H9 (cell line): ENCODE measurements at regions not wholly inside any gene's neighbourhood (a gene's known extent, or its start where the extent isn't known, plus 50 kb on each side); places are given as distances from the start of the nearest gene placed in this dataset.

Experiments
- DNase-seq: peaks from one replicate; pipeline ENCODE4 v3.0.0-alpha.2; 2017
- H2AFZ ChIP-seq: one replicate; pipeline ENCODE4 v1.6.1; 2013; ENCODE audit warnings: mild to moderate bottlenecking, low read length, control low read depth, moderate library complexity
- H2AK5ac ChIP-seq: 2 replicates; pipeline ENCODE4 v1.6.1; 2013; ENCODE audit warnings: low read length, control low read depth, mixed read lengths; ENCODE audit not compliant: insufficient read length
- H2BK120ac ChIP-seq: one replicate; pipeline ENCODE4 v1.6.1; 2013; ENCODE audit warnings: low read depth, mild to moderate bottlenecking, low read length, control low read depth, inconsistent platforms; ENCODE audit not compliant: poor library complexity, severe bottlenecking
- H2BK12ac ChIP-seq: 2 replicates; pipeline ENCODE4 v1.6.1; 2013; ENCODE audit warnings: low read length, control low read depth, mixed read lengths, low read depth; ENCODE audit not compliant: insufficient read length
- H2BK15ac ChIP-seq: 2 replicates; pipeline ENCODE4 v1.6.1; 2013; ENCODE audit warnings: low read depth, low read length, control low read depth
- H2BK20ac ChIP-seq: one replicate; pipeline ENCODE4 v1.6.1; 2013; ENCODE audit warnings: low read depth, mild to moderate bottlenecking, low read length, control low read depth, inconsistent platforms; ENCODE audit not compliant: poor library complexity, severe bottlenecking
- H2BK5ac ChIP-seq: 2 replicates; pipeline ENCODE4 v1.6.1; 2013; ENCODE audit warnings: low read length, control low read depth, mixed read lengths; ENCODE audit not compliant: insufficient read length
- H3K14ac ChIP-seq: 2 replicates; pipeline ENCODE4 v1.6.1; 2013; ENCODE audit warnings: low read length, control low read depth; ENCODE audit not compliant: insufficient read depth
- H3K18ac ChIP-seq: 2 replicates; pipeline ENCODE4 v1.6.1; 2013; ENCODE audit warnings: low read depth, mild to moderate bottlenecking, mixed read lengths, low read length, control low read depth; ENCODE audit not compliant: insufficient read length
- H3K23ac ChIP-seq: 2 replicates; pipeline ENCODE4 v1.6.1; 2013; ENCODE audit warnings: low read length, control low read depth, mixed read lengths, low read depth; ENCODE audit not compliant: insufficient read length
- H3K23me2 ChIP-seq: 2 replicates; pipeline ENCODE4 v1.6.1; 2013; ENCODE audit warnings: low read depth, mild to moderate bottlenecking, mixed read lengths, low read length, control low read depth; ENCODE audit not compliant: insufficient read length, poor library complexity, severe bottlenecking
- H3K27ac ChIP-seq: 2 replicates; pipeline ENCODE4 v1.5.1; 2013; ENCODE audit warnings: low read length, control low read depth, mixed read lengths, low read depth; ENCODE audit not compliant: insufficient read length
- H3K27me3 ChIP-seq: 2 replicates; pipeline ENCODE4 v1.6.1; 2013; ENCODE audit warnings: low read length, control low read depth, inconsistent platforms; ENCODE audit not compliant: insufficient read depth
- H3K4ac ChIP-seq: 2 replicates; pipeline ENCODE4 v1.6.1; 2013; ENCODE audit warnings: low read depth, mild to moderate bottlenecking, control low read depth, inconsistent platforms, low read length, moderate library complexity
- H3K4me1 ChIP-seq: 2 replicates; pipeline ENCODE4 v1.6.1; 2013; ENCODE audit warnings: low read length, control low read depth, inconsistent platforms; ENCODE audit not compliant: insufficient read depth
- H3K4me2 ChIP-seq: 2 replicates; pipeline ENCODE4 v1.6.1; 2013; ENCODE audit warnings: low read length, control low read depth, mixed read lengths; ENCODE audit not compliant: insufficient read length, insufficient read depth
- H3K56ac ChIP-seq: 2 replicates; pipeline ENCODE4 v1.6.1; 2013; ENCODE audit warnings: low read depth, mild to moderate bottlenecking, mixed read lengths, low read length, control low read depth; ENCODE audit not compliant: insufficient read length
- H3K79me1 ChIP-seq: 2 replicates; pipeline ENCODE4 v1.6.1; 2013; ENCODE audit warnings: low read depth, mild to moderate bottlenecking, moderate library complexity, low read length, control low read depth, inconsistent platforms; ENCODE audit not compliant: insufficient read depth, poor library complexity, severe bottlenecking
- H3K79me2 ChIP-seq: 2 replicates; pipeline ENCODE4 v1.6.1; 2013; ENCODE audit warnings: low read length, control low read depth, inconsistent platforms; ENCODE audit not compliant: insufficient read depth
- H3K9ac ChIP-seq: 2 replicates; pipeline ENCODE4 v1.6.1; 2013; ENCODE audit warnings: low read length, control low read depth, mixed read lengths; ENCODE audit not compliant: insufficient read length; ENCODE audit errors: extremely low read depth
- H3K9me3 ChIP-seq: one replicate; pipeline ENCODE4 v1.6.1; 2013; ENCODE audit warnings: low read depth, low read length, inconsistent platforms; ENCODE audit not compliant: control insufficient read depth
- H3T11ph ChIP-seq: one replicate; pipeline ENCODE4 v1.6.1; 2013; ENCODE audit warnings: mild to moderate bottlenecking, low read length, control low read depth, inconsistent platforms
- H4K20me1 ChIP-seq: one replicate; pipeline ENCODE4 v1.6.1; 2013; ENCODE audit not compliant: control insufficient read depth, insufficient read length, insufficient read depth
- H4K5ac ChIP-seq: 2 replicates; pipeline ENCODE4 v1.6.1; 2013; ENCODE audit warnings: low read depth, mild to moderate bottlenecking, mixed read lengths, low read length, control low read depth; ENCODE audit not compliant: insufficient read length
- H4K8ac ChIP-seq: replicated peaks from 2 replicates; pipeline ENCODE4 v1.6.1; 2013; ENCODE audit warnings: low read length, control low read depth, mixed read lengths, low read depth; ENCODE audit not compliant: insufficient read length
- H4K91ac ChIP-seq: 2 replicates; pipeline ENCODE4 v1.6.1; 2013; ENCODE audit warnings: low read depth, mild to moderate bottlenecking, moderate library complexity, mixed read lengths, low read length, control low read depth; ENCODE audit not compliant: insufficient read length
- H3K27ac Mint-ChIP-seq, 3 experiments: 2 replicates in 2 of 3; 3 replicates in 1 of 3; pipeline ENCODE4 v1.8.0; 2020 to 2021; ENCODE audit warnings: mixed read lengths in 3 of 3, mild to moderate bottlenecking in 1 of 3, moderate library complexity in 1 of 3
- H3K27me3 Mint-ChIP-seq: 2 replicates; pipeline ENCODE4 v1.8.0; 2021; ENCODE audit warnings: low read depth, mild to moderate bottlenecking, moderate library complexity, mixed read lengths
- H3K36me3 Mint-ChIP-seq, 3 experiments: 2 replicates in 2 of 3; 3 replicates in 1 of 3; pipeline ENCODE4 v1.8.0; 2020 to 2021; ENCODE audit warnings: low read depth in 3 of 3, mixed read lengths in 3 of 3; ENCODE audit not compliant: insufficient read depth in 1 of 3
- H3K4me1 Mint-ChIP-seq, 2 experiments: 2 replicates each; pipeline ENCODE4 v1.8.0; 2020; ENCODE audit warnings: mixed read lengths in 2 of 2
- H3K4me3 Mint-ChIP-seq, 2 experiments: 2 replicates in 1 of 2; 3 replicates in 1 of 2; pipeline ENCODE4 v1.8.0; 2020 to 2021; ENCODE audit warnings: mild to moderate bottlenecking in 2 of 2, mixed read lengths in 2 of 2, moderate library complexity in 1 of 2
- H3K9me3 Mint-ChIP-seq, 2 experiments: 2 replicates in 1 of 2; 3 replicates in 1 of 2; pipeline ENCODE4 v1.8.0; 2020; ENCODE audit warnings: mild to moderate bottlenecking in 2 of 2, mixed read lengths in 2 of 2, moderate library complexity in 1 of 2
- WGBS: extraction: QIAGEN DNeasy Blood & Tissue Kit; methylation state at CpG from one replicate; pipeline ENCODE4 v1.1.7; 2013; ENCODE audit warnings: missing lambda C conversion rate, low lambda C conversion rate, mixed read lengths; ENCODE audit not compliant: insufficient read length; ENCODE audit errors: extremely low coverage; 5-methylcytosine and 5-hydroxymethylcytosine counted together
- TF ChIP-seq, protein P1 (sequence below): fragments of 200-600 bp; sonication (generic); conservative IDR thresholded peaks from 3 replicates; pipeline ENCODE4 v1.8.0; 2021; ENCODE audit warnings: antibody characterized with exemption, mild to moderate bottlenecking

DNA sequence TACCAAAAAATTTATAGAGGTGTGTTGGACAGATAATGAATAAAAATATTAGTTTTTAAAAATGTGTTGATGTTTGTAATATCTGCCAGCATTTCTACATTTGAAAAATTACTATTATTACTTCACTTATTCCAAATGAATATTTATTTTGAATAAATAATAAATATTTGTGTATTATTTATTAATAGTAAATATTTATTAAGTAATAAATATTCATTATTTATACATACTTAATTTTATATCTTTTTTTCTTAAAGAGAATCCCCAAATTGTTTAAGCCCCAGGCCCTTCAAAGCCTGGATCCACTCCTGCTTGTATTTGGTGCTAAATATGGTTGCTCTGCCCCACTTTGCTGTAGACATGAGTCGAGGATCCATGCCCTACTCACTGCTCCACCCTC lies 60.5 kb upstream of the HOPX start:
- no peak overlapping the region for H2AK5ac ChIP-seq
- no peak overlapping the region for H3K4ac ChIP-seq
- H3K4me1 ChIP-seq: no peaks in the 10 kb centered on the region
- no peak overlapping the region for H3K9ac ChIP-seq
- H3K23ac ChIP-seq: no peak overlapping the region
- Mint-ChIP-seq H3K27me3 (peaks cover 15% of the 10 kb centered on the region), H3K9me3 (peaks cover 3 to 4% of the 10 kb centered on the region in 2 experiments; a peak in 2 of 5 replicates), H3K4me3 (no peak overlapping the region), H3K4me1 (no peaks in the 10 kb centered on the region), H3K27ac (0 out of 7 replicates have a peak overlapping the region, but pooled peaks of 1 of the 3 experiments have one; percentile 33), H3K36me3 (no peaks in the 10 kb centered on the region; a peak in 1 of 7 replicates)
- H3K79me1 ChIP-seq: no peaks in the 10 kb centered on the region
- H3K9me3 ChIP-seq: no peaks in the 10 kb centered on the region
- H3K79me2 ChIP-seq: no peaks in the 10 kb centered on the region
- DNase-seq: no peak
- TF ChIP-seq, protein P1, sequence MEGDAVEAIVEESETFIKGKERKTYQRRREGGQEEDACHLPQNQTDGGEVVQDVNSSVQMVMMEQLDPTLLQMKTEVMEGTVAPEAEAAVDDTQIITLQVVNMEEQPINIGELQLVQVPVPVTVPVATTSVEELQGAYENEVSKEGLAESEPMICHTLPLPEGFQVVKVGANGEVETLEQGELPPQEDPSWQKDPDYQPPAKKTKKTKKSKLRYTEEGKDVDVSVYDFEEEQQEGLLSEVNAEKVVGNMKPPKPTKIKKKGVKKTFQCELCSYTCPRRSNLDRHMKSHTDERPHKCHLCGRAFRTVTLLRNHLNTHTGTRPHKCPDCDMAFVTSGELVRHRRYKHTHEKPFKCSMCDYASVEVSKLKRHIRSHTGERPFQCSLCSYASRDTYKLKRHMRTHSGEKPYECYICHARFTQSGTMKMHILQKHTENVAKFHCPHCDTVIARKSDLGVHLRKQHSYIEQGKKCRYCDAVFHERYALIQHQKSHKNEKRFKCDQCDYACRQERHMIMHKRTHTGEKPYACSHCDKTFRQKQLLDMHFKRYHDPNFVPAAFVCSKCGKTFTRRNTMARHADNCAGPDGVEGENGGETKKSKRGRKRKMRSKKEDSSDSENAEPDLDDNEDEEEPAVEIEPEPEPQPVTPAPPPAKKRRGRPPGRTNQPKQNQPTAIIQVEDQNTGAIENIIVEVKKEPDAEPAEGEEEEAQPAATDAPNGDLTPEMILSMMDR: no peak
- no CpG with 5 or more reads among the region's 1 CpG for WGBS
- H3K18ac ChIP-seq: no peak overlapping the region
- H2AFZ ChIP-seq: no peak overlapping the region
- H3K27me3 ChIP-seq: no peaks in the 10 kb centered on the region
- no peak overlapping the region for H2BK5ac ChIP-seq
- no peak overlapping the region for H2BK15ac ChIP-seq
- H3K23me2 ChIP-seq: no peaks in the 10 kb centered on the region
- H3K14ac ChIP-seq: no peak overlapping the region
- no peak overlapping the region for H4K8ac ChIP-seq
- H2BK12ac ChIP-seq: no peak overlapping the region
- H4K20me1 ChIP-seq: no peaks in the 10 kb centered on the region
- no peak overlapping the region for H4K5ac ChIP-seq
- H3T11ph ChIP-seq: no peak overlapping the region
- no peak overlapping the region for H2BK120ac ChIP-seq
- H3K27ac ChIP-seq: no peak overlapping the region
- H3K4me2 ChIP-seq: no peak overlapping the region
- H4K91ac ChIP-seq: no peak overlapping the region
- H2BK20ac ChIP-seq: no peak overlapping the region
- no peak overlapping the region for H3K56ac ChIP-seq
